ENCODE measurements at regions not wholly inside any gene's neighbourhood (a gene's known extent, or its start where the extent isn't known, plus 50 kb on each side); places are given as distances from the start of the nearest gene placed in this dataset.

GRCh38 chr9:23554686-23555085 lies 271.4 kb downstream of the ELAVL2 start:
- no peak for FAIRE-seq
- no peak for TF ChIP-seq CTCF (IDR thresholded peaks at IDR 0.05; ENCODE audit: insufficient read depth, low read length, severe bottlenecking)
- H3K36me3 ChIP-seq (ENCODE audit: control insufficient read depth, insufficient read depth, low read length) = no peaks in the 10 kb centered on the region
- no peaks in the 10 kb centered on the region for H3K27me3 ChIP-seq (ENCODE audit: control insufficient read depth, insufficient read depth, low read length)
- H3K4me3 ChIP-seq (ENCODE audit: low read depth, low read length) = no peak overlapping the region
- DNase-seq (ENCODE audit: low read depth) = no peak

DNA sequence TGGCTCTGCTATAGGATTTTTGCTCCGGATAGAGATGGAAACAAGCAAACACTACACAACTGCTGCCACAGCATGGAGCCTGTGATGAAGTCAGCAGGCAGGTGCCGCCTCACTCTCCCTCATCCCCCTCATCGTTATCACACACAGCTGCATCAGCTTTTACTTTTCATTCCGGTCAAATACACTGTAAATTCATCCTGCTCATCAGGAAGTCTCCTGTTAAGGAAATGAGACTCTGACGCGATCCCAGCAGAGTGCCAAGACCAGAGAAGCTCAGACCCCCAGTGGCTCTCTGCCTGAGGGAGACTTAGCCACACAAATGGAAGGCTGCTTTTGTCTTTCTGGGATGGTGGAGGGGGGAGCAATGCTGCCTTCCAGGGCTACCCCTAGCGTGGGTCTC lies 270.2 kb downstream of the ELAVL2 start:
- DNase-seq (ENCODE audit: low read depth) (no peak), FAIRE-seq (no peak)
- Histone ChIP-seq H3K27me3 (ENCODE audit: control insufficient read depth, insufficient read depth, low read length) (no peaks in the 10 kb centered on the region), H3K36me3 (ENCODE audit: control insufficient read depth, insufficient read depth, low read length) (no peaks in the 10 kb centered on the region), H3K4me3 (ENCODE audit: low read depth, low read length) (no peak overlapping the region)
- no peak for TF ChIP-seq CTCF (IDR thresholded peaks at IDR 0.05; ENCODE audit: insufficient read depth, low read length, severe bottlenecking)

- FAIRE-seq = no peak
- Histone ChIP-seq H3K27me3 (ENCODE audit: control insufficient read depth, insufficient read depth, low read length) (no peaks in the 10 kb centered on the region), H3K4me3 (ENCODE audit: low read depth, low read length) (no peak overlapping the region), H3K36me3 (ENCODE audit: control insufficient read depth, insufficient read depth, low read length) (no peaks in the 10 kb centered on the region)
- DNase-seq (ENCODE audit: low read depth) = no peak
- no peak for TF ChIP-seq CTCF (IDR thresholded peaks at IDR 0.05; ENCODE audit: insufficient read depth, low read length, severe bottlenecking)
Observed at GRCh38 chr9:23556459-23556858, 269.6 kb downstream of the ELAVL2 start.

GRCh38 chr9:23557689-23558088 lies 268.4 kb downstream of the ELAVL2 start:
- no peaks in the 10 kb centered on the region for H3K27me3 ChIP-seq (ENCODE audit: control insufficient read depth, insufficient read depth, low read length)
- H3K4me3 ChIP-seq (ENCODE audit: low read depth, low read length) = no peak overlapping the region
- no peak for DNase-seq (ENCODE audit: low read depth)
- FAIRE-seq = no peak
- TF ChIP-seq CTCF (IDR thresholded peaks at IDR 0.05; ENCODE audit: insufficient read depth, low read length, severe bottlenecking) = no peak
- no peaks in the 10 kb centered on the region for H3K36me3 ChIP-seq (ENCODE audit: control insufficient read depth, insufficient read depth, low read length)

DNA sequence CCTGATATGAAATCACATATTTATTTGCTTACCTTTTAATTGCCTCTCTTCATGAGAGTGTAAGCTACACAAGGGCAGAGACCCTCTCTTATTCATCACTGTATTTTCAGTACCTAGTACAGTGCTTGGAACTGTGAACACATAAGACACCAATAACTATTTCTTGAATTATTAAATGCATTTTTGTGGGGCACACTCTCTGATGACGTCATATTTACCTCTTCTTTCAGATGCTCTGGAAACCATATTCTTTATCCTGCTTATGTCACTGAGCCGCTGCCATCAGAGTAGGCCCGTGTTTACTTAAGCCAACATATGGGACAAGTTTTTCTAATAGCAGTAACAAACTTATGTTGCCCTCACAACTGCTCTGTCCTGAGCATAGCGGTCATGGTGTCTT lies 266.5 kb downstream of the ELAVL2 start:
- Histone ChIP-seq H3K4me3 (ENCODE audit: low read depth, low read length) (no peak overlapping the region), H3K36me3 (ENCODE audit: control insufficient read depth, insufficient read depth, low read length) (no peaks in the 10 kb centered on the region), H3K27me3 (ENCODE audit: control insufficient read depth, insufficient read depth, low read length) (no peaks in the 10 kb centered on the region)
- DNase-seq (ENCODE audit: low read depth) = no peak
- no peak for TF ChIP-seq CTCF (IDR thresholded peaks at IDR 0.05; ENCODE audit: insufficient read depth, low read length, severe bottlenecking)
- FAIRE-seq = no peak

DNA sequence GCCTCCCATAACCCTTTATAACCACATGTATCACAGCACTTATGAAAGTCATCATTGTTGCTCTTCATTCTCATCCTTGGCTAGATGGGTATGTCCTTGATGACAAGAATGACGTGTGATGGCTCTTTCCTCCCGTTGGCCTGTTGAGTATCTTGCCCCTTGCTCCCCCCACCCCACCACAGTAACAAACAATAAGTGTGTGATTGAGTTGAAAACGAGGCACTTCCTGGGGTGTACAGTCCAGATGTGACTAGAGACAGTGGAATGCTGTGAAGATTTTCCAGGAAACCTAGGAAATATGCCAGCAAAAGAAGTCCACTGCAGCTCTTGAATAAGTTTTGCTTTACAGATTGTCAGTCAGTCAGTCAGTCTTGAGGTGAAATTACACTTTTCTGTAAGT lies 262.5 kb downstream of the ELAVL2 start:
- Histone ChIP-seq H3K27me3 (ENCODE audit: control insufficient read depth, insufficient read depth, low read length) (no peaks in the 10 kb centered on the region), H3K4me3 (ENCODE audit: low read depth, low read length) (no peak overlapping the region), H3K36me3 (ENCODE audit: control insufficient read depth, insufficient read depth, low read length) (no peaks in the 10 kb centered on the region)
- TF ChIP-seq CTCF (IDR thresholded peaks at IDR 0.05; ENCODE audit: insufficient read depth, low read length, severe bottlenecking) = no peak
- peak; percentile 28 for DNase-seq (ENCODE audit: low read depth)
- FAIRE-seq = no peak
